ENCODE measurements at regions not wholly inside any gene's neighbourhood (a gene's known extent, or its start where the extent isn't known, plus 50 kb on each side); places are given as distances from the start of the nearest gene placed in this dataset.
"Not testable (repeated sequence)": the region's sequence is repeated elsewhere in the genome, so short reads cannot be mapped to it uniquely, and the experiment has no call there.

GRCh38 chr15:99819981-99820718 is 86.9 kb upstream of the LYSMD4 start:
- no peak for DNase-seq

GRCh38 chr15:99818872-99819271 is 85.6 kb upstream of the LYSMD4 start:
- no peak for DNase-seq

- not testable (repeated sequence) for DNase-seq
These were observed 83.6 kb upstream of the LYSMD4 start for GRCh38 chr15:99816862-99817261.

- DNase-seq: not testable (repeated sequence)
These were observed 77.4 kb upstream of the LYSMD4 start for GRCh38 chr15:99810663-99811062.

- DNase-seq: not testable (repeated sequence)
These were observed 66.6 kb upstream of the LYSMD4 start for GRCh38 chr15:99799854-99800250.

- DNase-seq: peak; percentile 4
These were observed 66.1 kb upstream of the LYSMD4 start for GRCh38 chr15:99799182-99799853.

GRCh38 chr15:99796940-99797870 is 64.0 kb upstream of the LYSMD4 start:
- DNase-seq: not testable (repeated sequence)

GRCh38 chr15:99791881-99792807 is 58.9 kb upstream of the LYSMD4 start:
- not testable (repeated sequence) for DNase-seq

- DNase-seq: peak; percentile 2
These were observed 57.5 kb upstream of the LYSMD4 start for GRCh38 chr15:99790751-99791150.

GRCh38 chr15:99788156-99788555 is 54.9 kb upstream of the LYSMD4 start:
- no peak for DNase-seq

- DNase-seq: not testable (repeated sequence)
These were observed 51.6 kb upstream of the LYSMD4 start for GRCh38 chr15:99784800-99785199.

- not testable (repeated sequence) for DNase-seq
These were observed 50.8 kb upstream of the LYSMD4 start for GRCh38 chr15:99783918-99784619.

Data from fibroblast of skin of back (primary cell).